ENCODE measurements at regions not wholly inside any gene's neighbourhood (a gene's known extent, or its start where the extent isn't known, plus 50 kb on each side); places are given as distances from the start of the nearest gene placed in this dataset.

DNA sequence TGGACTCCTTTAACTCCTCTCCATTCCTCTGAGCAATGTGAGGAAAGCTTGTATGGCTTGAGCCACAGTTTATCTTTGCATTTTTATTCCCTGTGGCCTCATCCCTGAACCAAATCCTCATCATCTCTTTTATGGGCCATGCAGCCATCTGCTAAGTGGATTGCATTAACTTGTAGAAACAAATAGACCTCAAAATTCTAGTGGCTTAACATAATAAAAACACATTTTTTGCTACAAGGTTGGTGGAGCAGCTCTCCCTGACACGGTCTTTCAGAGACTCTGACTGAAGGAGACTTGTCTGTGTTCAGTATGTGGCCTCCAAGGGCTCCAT, 135.3 kb downstream of the RPL22L1 start:
- in situ Hi-C loops (cut with MboI; ENCODE audit: low sequenced_read_pairs): no loop called here

- in situ Hi-C loops (cut with MboI; ENCODE audit: low sequenced_read_pairs): no loop called here
Observed at GRCh38 chr3:170734043-170734734, 135.8 kb downstream of the RPL22L1 start.

DNA sequence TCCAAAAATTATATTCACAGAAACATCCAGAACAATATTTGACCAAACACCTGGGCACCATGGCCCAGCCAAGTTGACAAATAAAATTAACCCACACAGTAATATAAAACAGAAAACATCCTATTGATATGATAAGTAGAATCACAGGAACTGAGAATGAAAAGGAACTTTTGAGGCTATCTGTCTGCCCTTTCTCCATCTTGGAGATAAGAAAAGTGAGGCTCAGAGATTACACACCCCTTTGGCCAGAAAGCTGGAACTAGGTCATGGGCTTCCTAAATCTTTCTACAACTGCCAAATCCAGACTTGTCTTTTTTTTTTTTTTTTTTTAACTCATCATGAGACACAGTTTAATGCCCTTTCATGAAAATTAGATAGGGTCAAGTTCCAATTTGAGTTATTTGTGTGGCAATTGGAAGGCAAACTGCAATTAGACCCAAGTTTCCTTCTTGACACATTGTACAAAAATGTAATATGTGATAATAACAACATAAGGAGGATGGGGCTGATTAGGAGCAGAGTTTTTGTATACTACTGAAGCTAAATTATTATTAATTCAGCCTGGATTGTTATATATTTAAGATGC, 137.2 kb downstream of the RPL22L1 start:
- in situ Hi-C loops (cut with MboI; ENCODE audit: low sequenced_read_pairs): no loop called here

DNA sequence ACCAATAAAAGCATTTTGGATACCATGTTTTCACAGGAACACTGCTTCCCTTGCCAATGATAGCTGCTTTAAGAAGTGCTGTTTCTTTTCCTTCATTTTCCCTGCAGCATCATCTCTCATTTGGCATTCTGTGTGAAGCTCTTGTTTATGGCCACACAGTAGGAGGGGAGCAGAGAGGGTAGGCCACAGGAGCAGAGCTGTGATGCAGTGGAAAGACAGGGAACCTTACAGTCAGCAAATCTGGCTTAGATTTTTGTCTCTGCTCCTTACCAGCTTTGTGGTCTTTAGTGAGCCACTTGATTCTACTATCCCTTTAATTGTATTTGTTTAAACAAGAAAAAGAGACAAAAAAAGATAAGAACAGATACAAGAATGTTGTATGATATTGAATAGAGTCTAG, 138.7 kb downstream of the RPL22L1 start:
- in situ Hi-C loops (cut with MboI; ENCODE audit: low sequenced_read_pairs): no loop called here

DNA sequence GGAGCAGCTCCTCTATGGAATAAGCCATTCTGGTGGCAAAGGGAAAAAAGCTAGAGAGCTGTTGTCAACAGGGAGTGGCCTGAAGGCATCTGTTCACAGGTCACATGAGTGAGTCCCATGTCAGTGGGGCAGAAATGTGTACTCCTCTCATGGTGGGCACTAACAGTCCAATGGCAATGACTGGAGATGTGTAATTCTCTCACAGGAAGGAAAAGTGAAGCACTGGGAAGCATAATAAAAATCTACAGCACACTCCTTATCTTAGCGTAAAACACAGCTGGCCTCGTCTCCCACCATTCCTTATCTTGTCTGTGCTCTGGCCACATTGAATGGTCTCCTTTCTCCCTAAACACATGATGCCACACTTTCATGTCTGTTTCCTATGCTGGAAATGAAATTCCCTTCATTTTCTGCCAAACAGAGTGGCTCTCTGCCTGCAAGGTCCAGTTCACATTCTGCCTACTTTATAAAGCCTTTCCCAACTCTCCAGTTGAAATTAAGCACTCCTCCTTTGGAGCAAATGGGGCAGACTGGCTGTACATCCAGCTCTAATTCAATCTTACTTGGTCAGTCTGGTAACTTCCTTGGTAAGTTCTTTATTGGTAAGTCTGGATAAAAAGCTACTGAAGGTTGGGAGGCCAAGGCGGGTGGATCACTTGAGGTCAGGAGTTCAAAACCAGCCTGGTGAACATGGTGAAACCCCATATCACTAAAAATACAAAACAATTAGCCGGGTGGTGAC, 139.8 kb downstream of the RPL22L1 start:
- in situ Hi-C loops (cut with MboI; ENCODE audit: low sequenced_read_pairs): no loop called here

- in situ Hi-C loops (cut with MboI; ENCODE audit: low sequenced_read_pairs): no loop called here
Observed at GRCh38 chr3:170728181-170728580, 141.8 kb downstream of the RPL22L1 start.

DNA sequence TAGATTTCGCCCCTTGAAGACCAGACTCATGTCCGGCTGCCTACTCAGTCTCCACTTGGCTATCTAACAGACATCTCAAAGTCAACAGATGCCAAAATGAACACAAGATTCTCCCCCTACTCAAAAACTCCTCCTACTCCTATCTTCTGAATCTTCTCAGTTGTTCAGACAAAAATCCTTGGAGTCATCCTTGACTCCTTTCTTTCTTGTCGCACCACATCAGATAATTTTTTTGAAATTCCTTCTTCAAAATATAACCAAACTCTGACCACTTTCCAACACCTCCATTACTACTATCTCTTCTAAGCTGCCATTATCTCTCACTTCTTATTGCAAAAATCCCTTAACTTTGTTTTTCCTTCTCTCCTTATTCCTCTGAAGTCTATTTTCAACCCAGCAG, 141.9 kb upstream of the SLC7A14 start:
- in situ Hi-C loops (cut with MboI; ENCODE audit: low sequenced_read_pairs): no loop called here

DNA sequence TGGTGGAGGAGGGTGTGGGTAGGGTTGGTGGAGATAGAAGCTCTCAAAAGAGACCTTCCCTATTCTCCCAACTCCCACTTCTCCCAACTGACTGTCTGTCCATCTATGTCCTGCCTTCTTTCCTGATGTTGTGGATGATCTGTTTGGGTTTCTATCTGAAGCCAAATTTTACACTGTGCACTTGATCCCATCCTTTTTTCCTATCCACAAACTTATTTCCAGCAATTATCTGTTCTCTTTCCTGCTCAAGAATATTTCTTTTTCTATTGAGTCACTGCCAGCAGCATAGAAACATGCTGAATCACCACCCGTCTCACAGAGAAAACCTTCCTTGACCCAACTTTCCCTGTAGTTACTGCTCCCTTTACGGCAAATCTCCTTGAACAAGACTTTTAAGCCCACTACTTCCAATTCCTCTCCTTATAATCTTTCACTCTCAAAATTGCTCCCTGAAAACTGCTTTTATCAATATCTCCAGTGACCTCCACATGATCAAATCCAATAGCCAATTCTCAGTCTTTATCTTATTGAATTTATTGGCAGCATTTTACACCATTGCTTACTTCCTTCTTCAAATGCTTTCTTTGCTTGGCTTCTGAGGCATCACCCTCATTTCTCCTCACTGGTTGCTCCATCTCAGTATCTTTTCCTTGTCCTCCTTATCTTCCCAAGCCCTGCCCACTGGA, 141.2 kb upstream of the SLC7A14 start:
- in situ Hi-C loops (cut with MboI; ENCODE audit: low sequenced_read_pairs): no loop called here

- in situ Hi-C loops (cut with MboI; ENCODE audit: low sequenced_read_pairs): no loop called here
Observed at GRCh38 chr3:170725285-170725731, 139.4 kb upstream of the SLC7A14 start.

GRCh38 chr3:170724599-170725280, 138.9 kb upstream of the SLC7A14 start:
- in situ Hi-C loops (cut with MboI; ENCODE audit: low sequenced_read_pairs): no loop called here

DNA sequence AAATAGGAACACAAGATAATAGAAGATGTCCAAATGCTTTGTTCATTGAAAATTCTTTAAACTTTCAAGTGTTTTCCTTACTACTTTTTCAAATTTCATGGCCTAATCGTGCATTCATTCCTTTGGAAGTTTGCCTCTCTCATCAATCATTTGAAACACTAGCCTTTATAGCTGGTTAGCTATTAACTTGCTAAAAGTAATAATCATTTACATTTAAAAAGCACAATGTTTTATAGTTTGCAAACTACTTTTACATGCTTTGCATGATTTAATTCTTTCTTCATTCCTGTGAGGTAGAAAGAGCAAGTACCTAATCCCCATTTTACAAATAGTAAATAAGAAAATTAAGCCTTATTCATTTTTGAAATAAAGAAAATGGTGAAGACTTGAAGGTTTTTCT, 137.4 kb upstream of the SLC7A14 start:
- in situ Hi-C loops (cut with MboI; ENCODE audit: low sequenced_read_pairs): no loop called here

DNA sequence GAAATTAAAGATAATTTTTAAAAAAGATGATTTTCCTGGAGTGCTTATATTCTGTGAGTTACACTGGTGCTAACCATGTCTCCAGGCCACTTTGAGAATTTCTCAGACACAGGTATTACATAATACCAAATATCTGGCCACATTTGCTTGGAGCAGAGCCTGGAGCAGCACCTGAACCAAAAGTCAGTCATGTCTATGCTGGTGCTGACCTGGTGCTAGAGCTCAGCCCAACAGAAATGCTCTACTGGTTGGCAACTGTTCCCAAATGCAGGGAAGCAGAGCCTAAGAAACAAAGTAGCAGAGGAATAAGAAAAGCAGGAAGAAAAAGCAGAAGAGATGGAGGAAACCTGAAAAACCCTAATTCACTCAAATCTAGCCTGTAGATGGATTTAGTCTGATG, 135.7 kb upstream of the SLC7A14 start:
- in situ Hi-C loops (cut with MboI; ENCODE audit: low sequenced_read_pairs): no loop called here

GRCh38 chr3:170719300-170719699, 133.4 kb upstream of the SLC7A14 start:
- in situ Hi-C loops (cut with MboI; ENCODE audit: low sequenced_read_pairs): no loop called here

- in situ Hi-C loops (cut with MboI; ENCODE audit: low sequenced_read_pairs): no loop called here
Observed at GRCh38 chr3:170718848-170719247, 133.0 kb upstream of the SLC7A14 start.

DNA sequence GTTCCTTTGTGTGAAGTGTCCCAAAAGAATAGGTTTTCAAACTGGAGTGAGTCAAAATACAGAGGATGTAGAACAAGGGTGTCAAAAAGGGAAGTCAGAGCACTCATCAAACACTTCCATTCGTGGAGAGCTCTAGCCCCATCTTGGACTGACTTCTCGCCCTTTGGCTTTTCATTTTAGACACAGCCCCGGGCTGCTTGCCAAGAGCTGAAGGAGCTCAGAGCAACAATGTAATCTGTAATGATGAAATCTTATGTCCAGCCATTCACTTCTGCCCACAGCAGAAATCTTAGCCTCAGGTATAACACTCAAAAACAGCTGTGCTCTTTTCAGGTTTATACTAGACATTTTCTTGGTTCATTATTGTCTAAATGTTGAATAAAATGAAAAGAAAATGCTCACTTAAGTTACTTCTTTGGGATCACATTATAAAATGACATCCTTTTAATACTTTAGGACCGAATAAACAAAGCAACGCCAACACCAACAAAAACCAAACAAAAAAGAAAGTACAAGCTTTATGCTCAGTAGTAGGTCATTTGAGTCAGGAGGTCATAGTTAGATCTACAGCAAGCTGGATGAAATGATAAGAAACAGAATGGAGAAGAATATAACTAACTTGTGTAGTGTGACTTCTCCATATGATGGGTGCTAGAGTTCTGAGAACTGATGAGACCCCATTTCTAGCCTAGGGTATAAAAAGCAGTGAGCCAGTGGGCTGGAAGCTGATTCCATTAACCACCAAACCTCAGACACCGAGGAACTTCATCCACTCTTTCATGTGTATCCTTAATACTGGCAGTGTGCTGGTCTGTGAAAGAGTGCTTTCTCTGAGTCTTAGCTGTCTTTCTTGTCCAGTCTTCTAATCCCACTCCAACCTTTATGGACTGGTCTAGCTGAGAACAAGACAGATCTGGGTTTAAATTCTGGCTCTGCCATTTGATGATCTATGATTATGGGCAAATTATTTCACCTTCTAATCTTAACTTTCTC, 131.8 kb upstream of the SLC7A14 start:
- in situ Hi-C loops (cut with MboI; ENCODE audit: low sequenced_read_pairs): no loop called here

DNA sequence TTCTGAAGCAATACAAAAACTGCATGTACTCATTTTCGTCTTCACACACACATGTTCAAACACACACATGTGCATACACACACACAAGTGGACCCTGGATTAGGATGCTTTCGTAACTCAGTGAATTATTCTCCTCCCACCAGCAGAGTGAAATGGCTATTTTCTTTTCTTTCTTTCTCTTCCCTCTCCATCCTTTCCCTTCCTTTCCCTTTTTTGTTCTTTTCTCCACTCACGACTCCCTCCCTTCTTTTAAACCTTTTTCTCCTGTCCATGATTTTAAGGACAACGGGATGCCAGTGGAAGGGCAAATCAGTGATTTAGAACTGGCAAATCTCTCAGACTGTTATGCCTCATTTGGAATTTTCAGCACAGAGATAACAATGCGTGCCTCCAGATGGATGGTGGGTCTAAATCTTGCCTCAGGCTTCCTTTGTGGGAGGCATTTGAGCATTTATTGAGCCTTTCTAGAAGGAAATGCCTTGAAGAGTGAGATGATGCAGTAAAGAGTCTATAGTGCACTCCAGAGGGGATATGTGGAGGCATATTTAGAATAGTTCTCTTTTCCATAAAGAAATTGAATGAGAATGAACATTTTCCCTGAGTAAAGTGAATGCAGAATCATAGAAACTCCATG, 130.4 kb upstream of the SLC7A14 start:
- in situ Hi-C loops (cut with MboI; ENCODE audit: low sequenced_read_pairs): no loop called here

GRCh38 chr3:170714562-170715535, 129.0 kb upstream of the SLC7A14 start:
- in situ Hi-C loops (cut with MboI; ENCODE audit: low sequenced_read_pairs): no loop called here

DNA sequence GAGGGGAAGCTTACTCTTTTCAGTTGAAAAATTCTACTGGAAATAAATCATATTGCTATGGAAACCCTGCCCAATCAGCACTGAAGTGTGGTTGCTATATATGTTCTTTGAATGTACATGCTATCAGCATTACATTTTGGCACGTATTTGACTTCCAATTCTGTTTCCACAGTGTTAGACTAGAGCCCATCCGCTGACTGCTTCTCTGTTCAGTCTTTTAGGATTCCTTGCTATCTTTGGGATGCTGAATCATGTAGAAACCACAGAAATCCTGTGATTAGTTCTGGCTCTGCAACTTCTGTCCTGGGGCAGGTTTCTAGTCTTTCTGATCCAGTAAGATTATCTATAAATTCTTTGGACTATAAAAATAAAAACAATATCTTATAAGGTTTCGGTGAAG, 128.2 kb upstream of the SLC7A14 start:
- in situ Hi-C loops (cut with MboI; ENCODE audit: low sequenced_read_pairs): no loop called here
